NCI-H460 (cell line): ENCODE measurements at regions not wholly inside any gene's neighbourhood (a gene's known extent, or its start where the extent isn't known, plus 50 kb on each side); places are given as distances from the start of the nearest gene placed in this dataset.
"Not testable (repeated sequence)": the region's sequence is repeated elsewhere in the genome, so short reads cannot be mapped to it uniquely, and the experiment has no call there.

ENCODE experiments used
- DNase-seq: peaks from one replicate; pipeline ENCODE4 v3.0.0-alpha.2; 2016; ENCODE audit warnings: low read depth; ENCODE audit errors: extremely low read depth

- DNase-seq = no peak
Observed at GRCh38 chr1:53398576-53399365, 60.4 kb upstream of the DMRTB1 start.

DNA sequence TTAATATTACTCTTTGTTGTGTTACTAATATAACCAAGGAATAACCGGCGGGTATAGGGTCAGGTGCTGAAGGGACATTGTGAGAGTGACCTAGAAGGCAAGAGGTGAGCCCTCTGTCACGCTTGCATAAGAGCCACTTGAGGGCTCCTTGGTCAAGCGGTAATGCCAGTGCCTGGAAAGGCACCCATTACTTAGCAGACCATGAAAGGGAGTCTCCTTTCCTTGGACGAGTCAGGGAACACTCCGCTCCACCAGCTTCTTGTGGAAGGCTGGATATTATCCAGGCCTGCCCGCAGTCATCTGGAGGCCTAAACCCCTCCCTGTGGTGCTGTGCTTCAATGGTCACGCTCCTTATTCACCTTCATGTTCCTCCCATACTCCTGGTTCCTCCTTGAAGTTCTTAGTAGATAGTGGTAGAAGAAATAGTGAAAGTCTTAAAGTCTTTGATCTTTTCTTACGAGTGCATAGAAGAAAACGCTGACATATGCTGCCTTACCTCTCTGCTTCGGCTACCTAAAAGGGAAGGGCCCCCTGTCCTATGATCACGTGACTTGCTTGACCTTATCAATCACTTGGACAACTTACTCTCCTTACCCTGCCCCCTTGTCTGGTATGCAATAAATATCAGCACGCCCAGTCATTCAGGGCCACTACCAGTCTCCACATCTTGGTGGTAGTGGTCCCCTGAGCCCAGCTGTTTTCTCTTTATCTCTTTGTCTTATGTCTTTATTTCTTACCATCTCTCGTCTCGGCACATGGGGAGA, 59.6 kb upstream of the DMRTB1 start:
- DNase-seq = not testable (repeated sequence)

DNA sequence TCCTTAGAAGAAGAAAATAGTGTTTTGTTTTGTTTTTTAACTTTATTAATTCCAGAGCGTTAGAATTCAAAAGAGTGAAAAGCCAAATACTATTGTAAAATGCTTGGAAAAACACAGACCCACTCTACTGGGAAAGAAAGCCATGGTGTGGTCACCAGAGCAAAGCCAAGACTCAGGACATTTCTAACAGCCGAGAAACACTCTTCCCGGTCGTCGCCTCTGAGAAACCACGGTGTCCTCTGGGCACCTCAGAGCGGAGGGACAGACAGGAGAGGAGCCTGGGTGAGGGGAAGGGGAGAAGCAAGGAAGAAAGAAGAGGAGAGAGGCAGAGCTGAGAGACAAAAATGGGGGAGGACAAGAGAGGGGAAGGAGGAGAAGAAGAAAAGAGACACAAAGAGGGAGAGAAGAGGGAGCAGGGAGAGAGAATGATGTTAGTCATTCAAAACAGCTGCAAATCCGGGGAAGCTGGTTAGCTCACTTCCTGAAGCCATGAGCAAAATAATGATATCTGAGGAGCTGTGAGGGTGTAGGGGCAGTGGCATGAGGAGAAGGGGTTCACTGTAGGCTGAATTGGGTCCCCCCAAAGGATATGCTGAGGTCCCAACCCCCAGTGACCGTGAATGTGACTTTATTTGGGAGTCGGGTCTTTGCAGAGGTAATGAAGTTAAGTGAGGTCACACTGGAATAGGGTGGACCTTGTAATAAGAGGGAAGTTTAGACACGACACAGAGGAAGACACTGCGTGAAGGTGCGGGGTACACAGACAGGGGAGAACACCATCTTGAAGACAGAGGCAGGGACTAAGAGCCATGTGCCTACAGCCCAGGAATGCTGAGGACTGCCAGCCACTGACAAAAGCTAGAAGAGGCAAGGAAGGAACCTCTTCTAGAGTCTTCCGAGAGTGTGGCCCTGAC, 58.2 kb upstream of the DMRTB1 start:
- DNase-seq = no peak

GRCh38 chr1:53401813-53402745, 57.1 kb upstream of the DMRTB1 start:
- DNase-seq = no peak

DNA sequence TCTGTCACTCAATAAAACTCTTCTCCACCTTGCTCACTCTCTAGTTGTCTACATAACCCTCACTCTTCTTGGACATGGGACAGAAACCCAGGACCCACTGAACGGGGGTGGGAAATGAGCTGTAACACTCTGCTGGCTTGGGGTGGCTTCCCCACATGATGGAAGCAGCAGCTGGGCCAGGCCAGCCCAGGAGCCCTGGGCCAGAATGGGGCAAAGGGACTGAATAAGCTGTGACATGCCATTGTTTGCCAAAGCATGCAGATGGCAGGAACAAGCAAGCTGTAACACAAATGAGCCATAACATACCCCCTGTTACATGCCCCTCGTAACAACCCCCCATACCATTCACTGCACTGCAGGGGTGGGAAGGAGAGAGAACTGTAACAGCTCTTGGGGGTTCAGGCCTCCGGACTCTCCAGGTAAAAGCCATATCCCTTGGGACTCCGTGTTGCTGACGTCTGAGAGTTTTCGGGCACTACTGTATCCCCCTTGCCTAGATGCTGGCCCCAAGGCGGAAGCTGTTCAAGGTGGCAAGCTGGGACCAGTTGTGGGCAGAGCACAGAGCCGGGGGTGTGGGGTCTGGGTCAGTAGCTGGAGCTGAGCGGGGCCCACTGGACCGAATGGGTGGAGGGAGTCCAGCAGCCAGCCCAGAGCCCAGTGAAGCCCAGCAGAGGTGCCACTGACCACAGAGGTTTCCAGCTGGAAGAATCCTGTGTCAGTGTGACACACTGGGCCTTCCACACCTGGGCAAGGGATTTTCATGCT, 56.1 kb upstream of the DMRTB1 start:
- no peak for DNase-seq

- no peak for DNase-seq
Observed at GRCh38 chr1:53405737-53406136, 53.5 kb upstream of the DMRTB1 start.

DNA sequence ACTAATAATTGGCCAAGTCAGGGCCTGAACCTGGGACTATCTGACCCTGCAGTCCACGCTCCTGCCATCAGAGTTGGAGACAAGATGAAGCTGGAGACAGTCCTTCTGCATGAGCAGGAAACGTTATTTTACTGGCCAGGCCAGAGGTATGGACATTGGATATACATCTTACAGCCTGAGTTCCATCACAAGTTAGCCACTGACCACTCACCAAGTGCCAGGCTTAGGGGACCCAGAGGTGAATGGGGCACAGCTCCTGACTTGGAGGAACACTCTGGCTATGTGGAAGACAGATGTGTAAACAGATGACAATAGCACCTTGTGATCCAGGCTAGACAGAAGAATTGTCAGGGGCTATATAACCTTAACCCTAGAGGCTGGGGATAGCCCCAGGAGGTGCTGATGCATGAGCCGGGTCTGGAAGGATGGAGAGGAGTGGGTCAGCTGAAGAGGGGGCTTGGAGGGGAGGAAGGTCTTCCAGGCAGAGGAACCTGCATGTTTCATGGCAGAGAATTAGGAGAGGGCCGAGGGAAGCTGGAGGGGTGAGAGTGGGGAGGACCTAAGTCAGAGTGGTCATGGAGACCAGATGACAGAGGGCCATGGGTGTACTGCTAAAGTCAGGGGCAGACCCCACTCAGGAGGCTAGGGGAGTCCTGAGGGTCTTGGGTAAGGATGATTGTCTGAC, 52.5 kb upstream of the DMRTB1 start:
- DNase-seq = no peak

DNA sequence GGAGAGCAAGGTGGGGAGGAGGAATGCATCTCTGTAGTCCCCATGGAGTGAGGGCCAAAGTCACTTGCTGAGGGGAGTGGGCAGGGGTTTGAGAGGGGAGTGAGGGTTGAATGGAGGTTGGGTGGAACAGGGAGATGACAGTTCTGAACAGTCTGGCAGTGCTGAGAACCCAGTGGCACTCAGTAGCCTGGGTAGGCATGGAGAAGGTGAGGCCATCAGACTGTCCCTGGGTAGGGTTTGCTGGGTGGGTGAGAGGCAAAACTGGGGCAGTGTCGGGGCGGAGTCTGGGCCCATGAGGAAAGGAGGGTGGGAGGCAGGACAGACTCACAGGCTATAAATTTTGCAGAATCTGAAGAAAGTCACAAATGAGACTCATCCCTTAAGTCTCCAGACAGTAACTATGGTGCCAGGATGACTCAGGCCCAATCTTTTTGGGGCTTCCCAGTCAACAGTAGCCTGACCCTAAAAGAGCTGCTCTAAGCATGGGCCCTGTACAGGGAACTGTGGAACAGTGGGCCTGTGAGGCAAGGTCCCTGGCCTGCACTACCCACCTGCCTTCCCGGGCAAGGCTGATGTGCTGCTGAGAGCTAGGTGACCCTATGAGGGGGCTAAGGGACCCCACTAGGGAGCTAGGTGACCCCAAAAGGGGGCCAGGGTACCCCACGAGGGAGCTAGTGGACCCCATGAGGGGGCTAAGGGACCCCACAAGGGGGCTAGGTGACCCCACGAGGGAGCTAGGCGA, 51.0 kb upstream of the DMRTB1 start:
- DNase-seq = no peak

DNA sequence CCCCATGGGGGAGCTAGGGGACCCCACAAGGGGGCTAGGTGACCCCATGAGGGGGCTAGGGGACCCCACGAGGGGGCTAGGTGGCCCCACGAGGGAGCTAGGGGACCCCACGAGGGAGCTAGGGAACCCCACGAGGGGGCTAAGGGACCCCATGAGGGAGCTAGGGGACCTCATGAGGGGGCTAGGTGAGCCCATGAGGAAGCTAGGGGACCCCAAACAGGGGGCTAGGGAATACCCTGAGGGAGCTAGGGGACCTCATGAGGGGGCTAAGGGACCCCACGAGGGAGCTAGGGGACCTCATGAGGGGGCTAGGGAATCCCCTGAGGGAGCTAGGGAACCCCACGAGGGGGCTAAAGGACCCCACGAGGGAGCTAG, 50.5 kb upstream of the DMRTB1 start:
- no peak for DNase-seq

DNA sequence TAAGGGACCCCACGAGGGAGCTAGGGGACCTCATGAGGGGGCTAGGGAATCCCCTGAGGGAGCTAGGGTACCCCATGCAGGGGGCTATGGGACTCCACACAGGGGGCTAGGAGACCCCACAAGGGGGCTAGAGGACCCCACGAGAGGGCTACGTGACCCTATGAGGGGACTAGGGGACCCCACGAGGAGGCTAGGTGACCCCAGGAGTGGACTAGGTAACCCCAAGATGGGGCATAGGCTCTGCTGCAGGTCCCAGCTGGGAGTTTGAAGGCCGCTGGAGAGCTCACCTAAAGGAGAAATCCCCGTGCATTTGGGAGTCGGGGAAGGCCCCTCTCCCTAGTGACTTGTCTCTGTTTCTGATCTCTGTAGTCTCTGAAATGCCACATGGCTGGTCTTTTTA, 50.0 kb upstream of the DMRTB1 start:
- no peak for DNase-seq
